ENCODE measurements at regions not wholly inside any gene's neighbourhood (a gene's known extent, or its start where the extent isn't known, plus 50 kb on each side); places are given as distances from the start of the nearest gene placed in this dataset.
"Not testable (repeated sequence)": the region's sequence is repeated elsewhere in the genome, so short reads cannot be mapped to it uniquely, and the experiment has no call there.

- H2AK5ac ChIP-seq (ENCODE audit: low read depth, low read length); H3K36me3 ChIP-seq (ENCODE audit: control insufficient read depth, insufficient read depth, low read length); in situ Hi-C loops (cut with MboI; ENCODE audit: low sequenced_read_pairs); H2BK15ac ChIP-seq (ENCODE audit: low read depth, low read length); POLR2A ChIA-PET (ENCODE audit: unreplicated experiment); H3K18ac ChIP-seq (ENCODE audit: low read depth, low read length); H3K56ac ChIP-seq (ENCODE audit: extremely low read depth, insufficient read depth, low read length); H2BK120ac ChIP-seq (ENCODE audit: low read depth, low read length); H3K9me1 ChIP-seq (ENCODE audit: insufficient read depth, low read length); H4K8ac ChIP-seq (ENCODE audit: low read depth in 2 of 2, low read length in 2 of 2); CTCF ChIA-PET; H3K27ac ChIP-seq (ENCODE audit: insufficient read depth, low read length); intact Hi-C loops (cut with micrococcal nuclease); H2BK5ac ChIP-seq (ENCODE audit: low read depth, low read length, poor library complexity, severe bottlenecking); H3K4me3 ChIP-seq (ENCODE audit: insufficient read depth, low read depth, low read length); H3K14ac ChIP-seq (replicated peaks; ENCODE audit: low read depth, low read length); H3K27me3 ChIP-seq (ENCODE audit: control insufficient read depth, insufficient read depth, low read length); H3K23ac ChIP-seq (ENCODE audit: low read depth, low read length); H2AK9ac ChIP-seq (replicated peaks; ENCODE audit: low read depth, low read length, poor library complexity); H3K4ac ChIP-seq (ENCODE audit: low read depth, low read length); DNase-seq; H4K5ac ChIP-seq (ENCODE audit: low read depth, low read length); H2AFZ ChIP-seq (replicated peaks; ENCODE audit: low read length, poor library complexity); H3K9ac ChIP-seq (ENCODE audit: low read depth, low read length); H4K91ac ChIP-seq (ENCODE audit: insufficient read depth, low read depth, low read length); H2BK20ac ChIP-seq (ENCODE audit: low read depth, low read length); dilution Hi-C loops (cut with HindIII; ENCODE audit: low sequenced_read_pairs, unreplicated experiment); H3K4me1 ChIP-seq (ENCODE audit: control insufficient read depth, insufficient read depth, low read length); H3K79me1 ChIP-seq (ENCODE audit: low read depth in 1 of 2, low read length in 2 of 2); H3K9me3 ChIP-seq (ENCODE audit: control insufficient read depth, insufficient read depth, low read length); ATAC-seq (ENCODE audit: low read depth); H3K4me2 ChIP-seq (ENCODE audit: low read depth, low read length); H4K20me1 ChIP-seq (ENCODE audit: insufficient read depth, low read length); BruUV-seq (replicated peaks): not testable (repeated sequence)
- WGBS, 2 experiments (ENCODE audit: extremely low coverage in 2 of 2, insufficient read length in 1 of 2): 79% methylated on average over 2 of the region's 4 CpGs; no CpG with 5 or more reads in 1 of the 2 experiments
Measured at GRCh38 chr6:155627722-155628212, 172.1 kb upstream of the NOX3 start.
